ENCODE measurements at regions not wholly inside any gene's neighbourhood (a gene's known extent, or its start where the extent isn't known, plus 50 kb on each side); places are given as distances from the start of the nearest gene placed in this dataset.
"Not testable (repeated sequence)": the region's sequence is repeated elsewhere in the genome, so short reads cannot be mapped to it uniquely, and the experiment has no call there.

DNA sequence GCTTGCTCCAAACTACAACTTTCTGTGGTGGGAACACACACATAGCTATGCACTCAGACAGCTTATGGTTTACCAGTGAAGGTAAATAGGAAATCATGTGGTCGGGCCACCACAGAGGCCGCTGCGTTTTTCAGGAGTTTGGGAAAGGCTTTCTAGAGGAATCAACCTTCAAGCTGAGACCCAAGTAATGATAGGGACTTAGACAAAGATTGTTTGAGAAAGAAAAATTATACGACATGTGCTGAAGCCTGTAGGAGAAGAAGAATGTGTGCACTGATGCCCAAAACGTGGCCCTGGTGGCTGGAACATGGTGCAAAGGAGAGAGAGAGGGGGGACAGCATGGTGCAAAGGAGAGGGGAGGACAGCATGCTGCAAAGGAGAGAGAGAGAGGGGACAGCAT is 61.2 kb upstream of the VIPR2 start:
- no peak for TF ChIP-seq EZH2phosphoT487 (IDR thresholded peaks at IDR 0.05; ENCODE audit: borderline replicate concordance, low read length)
- TF ChIP-seq, protein P1, sequence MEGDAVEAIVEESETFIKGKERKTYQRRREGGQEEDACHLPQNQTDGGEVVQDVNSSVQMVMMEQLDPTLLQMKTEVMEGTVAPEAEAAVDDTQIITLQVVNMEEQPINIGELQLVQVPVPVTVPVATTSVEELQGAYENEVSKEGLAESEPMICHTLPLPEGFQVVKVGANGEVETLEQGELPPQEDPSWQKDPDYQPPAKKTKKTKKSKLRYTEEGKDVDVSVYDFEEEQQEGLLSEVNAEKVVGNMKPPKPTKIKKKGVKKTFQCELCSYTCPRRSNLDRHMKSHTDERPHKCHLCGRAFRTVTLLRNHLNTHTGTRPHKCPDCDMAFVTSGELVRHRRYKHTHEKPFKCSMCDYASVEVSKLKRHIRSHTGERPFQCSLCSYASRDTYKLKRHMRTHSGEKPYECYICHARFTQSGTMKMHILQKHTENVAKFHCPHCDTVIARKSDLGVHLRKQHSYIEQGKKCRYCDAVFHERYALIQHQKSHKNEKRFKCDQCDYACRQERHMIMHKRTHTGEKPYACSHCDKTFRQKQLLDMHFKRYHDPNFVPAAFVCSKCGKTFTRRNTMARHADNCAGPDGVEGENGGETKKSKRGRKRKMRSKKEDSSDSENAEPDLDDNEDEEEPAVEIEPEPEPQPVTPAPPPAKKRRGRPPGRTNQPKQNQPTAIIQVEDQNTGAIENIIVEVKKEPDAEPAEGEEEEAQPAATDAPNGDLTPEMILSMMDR (IDR thresholded peaks at IDR 0.05; ENCODE audit: low read depth, low read length, poor library complexity, severe bottlenecking), result no peak
- Histone ChIP-seq H3K4me3 (ENCODE audit: low read length) (no peak overlapping the region), H3K27me3 (ENCODE audit: control insufficient read depth, low read length) (no peaks in the 10 kb centered on the region), H3K79me2 (ENCODE audit: control insufficient read depth, low read length) (no peaks in the 10 kb centered on the region), H3K4me2 (ENCODE audit: low read length) (no peak overlapping the region), H3K4me1 (ENCODE audit: control insufficient read depth, low read length) (no peaks in the 10 kb centered on the region), H3K27ac (ENCODE audit: low read depth, low read length) (no peak overlapping the region), H3F3A (ENCODE audit: control insufficient read depth, insufficient read depth) (no peaks in the 10 kb centered on the region), H3K36me3 (ENCODE audit: control insufficient read depth, low read length) (no peaks in the 10 kb centered on the region), H3K9me3 (ENCODE audit: control insufficient read depth, insufficient read depth, low read length) (peaks cover 6% of the 10 kb centered on the region; the same call in 1 of the 2 replicates), H3K9me2 (replicated peaks; ENCODE audit: control insufficient read depth, low read length) (no peaks in the 10 kb centered on the region), H4K20me1 (ENCODE audit: control insufficient read depth, insufficient read depth, low read depth, low read length) (no peaks in the 10 kb centered on the region)

DNA sequence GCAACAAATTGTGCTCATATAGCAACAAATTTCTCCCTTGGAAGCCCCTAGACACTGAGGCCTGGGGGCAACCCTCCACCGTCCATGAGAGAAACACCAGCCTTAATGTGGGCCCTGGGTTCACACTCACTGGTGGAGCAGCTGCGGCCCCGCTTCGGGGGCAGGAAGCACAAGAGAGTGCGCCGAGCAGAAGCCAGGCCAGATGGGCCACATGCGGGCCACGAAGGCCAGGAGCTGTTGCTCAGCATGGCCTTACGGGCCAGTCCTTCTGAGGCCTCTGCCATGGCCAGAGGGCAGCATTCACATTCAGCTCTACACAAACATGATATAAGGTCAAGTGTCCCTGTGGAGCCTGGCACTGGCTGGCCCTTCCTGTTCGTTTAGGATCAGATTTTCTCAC is 60.0 kb upstream of the VIPR2 start:
- Histone ChIP-seq H3K9me3 (ENCODE audit: control insufficient read depth, insufficient read depth, low read length) (peaks cover 6% of the 10 kb centered on the region; the same call in 1 of the 2 replicates), H3F3A (ENCODE audit: control insufficient read depth, insufficient read depth) (no peaks in the 10 kb centered on the region), H4K20me1 (ENCODE audit: control insufficient read depth, insufficient read depth, low read depth, low read length) (no peaks in the 10 kb centered on the region), H3K27me3 (ENCODE audit: control insufficient read depth, low read length) (no peaks in the 10 kb centered on the region), H3K27ac (ENCODE audit: low read depth, low read length) (no peak overlapping the region), H3K79me2 (ENCODE audit: control insufficient read depth, low read length) (no peaks in the 10 kb centered on the region), H3K4me1 (ENCODE audit: control insufficient read depth, low read length) (no peaks in the 10 kb centered on the region), H3K36me3 (ENCODE audit: control insufficient read depth, low read length) (no peaks in the 10 kb centered on the region), H3K4me2 (ENCODE audit: low read length) (no peak overlapping the region), H3K9me2 (replicated peaks; ENCODE audit: control insufficient read depth, low read length) (no peaks in the 10 kb centered on the region), H3K4me3 (ENCODE audit: low read length) (no peak overlapping the region)
- TF ChIP-seq, protein P1 (IDR thresholded peaks at IDR 0.05; ENCODE audit: low read depth, low read length, poor library complexity, severe bottlenecking), result no peak
- no peak for TF ChIP-seq EZH2phosphoT487 (IDR thresholded peaks at IDR 0.05; ENCODE audit: borderline replicate concordance, low read length)

DNA sequence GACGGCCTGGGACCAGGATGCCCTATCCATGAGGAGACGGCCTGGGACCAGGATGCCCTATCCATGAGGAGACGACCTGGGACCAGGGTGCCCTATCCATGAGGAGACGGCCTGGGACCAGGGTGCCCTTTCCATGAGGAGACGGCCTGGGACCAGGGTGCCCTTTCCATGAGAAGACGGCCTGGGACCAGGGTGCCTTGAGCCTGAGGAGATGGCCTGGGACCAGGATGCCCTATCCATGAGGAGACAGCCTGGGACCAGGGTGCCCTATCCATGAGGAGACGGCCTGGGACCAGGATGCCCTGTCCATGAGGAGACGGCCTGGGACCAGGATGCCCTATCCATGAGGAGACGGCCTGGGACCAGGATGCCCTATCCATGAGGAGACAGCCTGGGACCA is 58.6 kb upstream of the VIPR2 start:
- not testable (repeated sequence) for H3K4me2 ChIP-seq (ENCODE audit: low read length); H3K4me1 ChIP-seq (ENCODE audit: control insufficient read depth, low read length); H3K36me3 ChIP-seq (ENCODE audit: control insufficient read depth, low read length); H3K27me3 ChIP-seq (ENCODE audit: control insufficient read depth, low read length); H3K27ac ChIP-seq (ENCODE audit: low read depth, low read length); H3K4me3 ChIP-seq (ENCODE audit: low read length); H3F3A ChIP-seq (ENCODE audit: control insufficient read depth, insufficient read depth); H3K79me2 ChIP-seq (ENCODE audit: control insufficient read depth, low read length); H3K9me3 ChIP-seq (ENCODE audit: control insufficient read depth, insufficient read depth, low read length); H3K9me2 ChIP-seq (replicated peaks; ENCODE audit: control insufficient read depth, low read length); H4K20me1 ChIP-seq (ENCODE audit: control insufficient read depth, insufficient read depth, low read depth, low read length)

DNA sequence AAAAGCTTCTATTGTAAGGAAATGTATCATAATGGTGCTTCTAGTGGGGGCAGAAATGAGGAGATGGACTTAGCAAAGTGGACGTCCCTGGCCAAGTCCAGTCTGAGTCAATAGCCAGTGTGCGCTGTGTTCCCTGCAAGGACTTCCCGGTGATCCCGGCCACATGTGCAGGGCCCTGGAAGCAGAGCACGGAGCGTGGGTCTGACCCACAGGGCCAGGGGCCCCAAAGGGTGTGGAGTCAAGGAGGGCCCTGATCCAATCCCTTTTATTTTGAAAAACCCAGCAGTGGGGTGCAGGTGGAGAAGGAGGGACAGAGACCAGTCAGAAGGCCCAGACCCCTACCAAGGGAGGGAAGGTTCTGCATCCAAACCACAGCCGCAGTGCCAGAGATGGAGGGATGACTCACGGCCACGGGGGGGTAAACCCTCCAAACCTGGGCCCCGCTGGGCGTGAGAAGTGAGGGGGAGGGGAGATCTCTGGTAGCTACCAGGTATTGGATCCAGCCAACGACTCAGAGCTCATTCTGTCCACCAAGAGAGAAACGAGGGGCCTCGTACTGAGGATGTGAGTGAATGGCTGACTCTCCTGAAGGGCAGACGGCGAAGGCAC is 57.2 kb upstream of the VIPR2 start:
- no peak overlapping the region for H3K27ac ChIP-seq (ENCODE audit: low read depth, low read length)
- no peaks in the 10 kb centered on the region for H3K27me3 ChIP-seq (ENCODE audit: control insufficient read depth, low read length)
- H4K20me1 ChIP-seq (ENCODE audit: control insufficient read depth, insufficient read depth, low read depth, low read length), result no peaks in the 10 kb centered on the region
- no peaks in the 10 kb centered on the region for H3K79me2 ChIP-seq (ENCODE audit: control insufficient read depth, low read length)
- no peaks in the 10 kb centered on the region for H3K9me2 ChIP-seq (replicated peaks; ENCODE audit: control insufficient read depth, low read length)
- no peaks in the 10 kb centered on the region for H3K36me3 ChIP-seq (ENCODE audit: control insufficient read depth, low read length)
- peaks cover 9% of the 10 kb centered on the region for H3K4me1 ChIP-seq (ENCODE audit: control insufficient read depth, low read length)
- no peak overlapping the region for H3K4me2 ChIP-seq (ENCODE audit: low read length)
- TF ChIP-seq, protein P1 (IDR thresholded peaks at IDR 0.05; ENCODE audit: low read depth, low read length, poor library complexity, severe bottlenecking), result no peak
- TF ChIP-seq EZH2phosphoT487 (IDR thresholded peaks at IDR 0.05; ENCODE audit: borderline replicate concordance, low read length), result no peak
- peaks cover 6% of the 10 kb centered on the region; the same call in 1 of the 2 replicates for H3K9me3 ChIP-seq (ENCODE audit: control insufficient read depth, insufficient read depth, low read length)
- H3K4me3 ChIP-seq (ENCODE audit: low read length), result no peak overlapping the region
- H3F3A ChIP-seq (ENCODE audit: control insufficient read depth, insufficient read depth), result no peaks in the 10 kb centered on the region

Data from DOHH2 (cell line).